Body of pancreas (tissue), 4 donors: ENCODE measurements at regions not wholly inside any gene's neighbourhood (a gene's known extent, or its start where the extent isn't known, plus 50 kb on each side); places are given as distances from the start of the nearest gene placed in this dataset.

Experiments used
- ATAC-seq: fragments of 150-250 bp; one replicate; pipeline ENCODE4 v1.9.1; 2016
- DNase-seq, 4 donors: peaks; one replicate each; pipeline ENCODE4 v3.0.0-alpha.2; 2019
- H3K27ac ChIP-seq, 4 donors: fragments of 200-600 bp; sonication (generic); 1 replicate in 3 of 4; 2 replicates in 1 of 4; pipeline versions ENCODE4 v1.5.1 to v1.6.1; 2016 to 2019; ENCODE audit warnings: mild to moderate bottlenecking in 1 of 4, mixed read lengths in 1 of 4, moderate library complexity in 1 of 4
- H3K27me3 ChIP-seq, 2 donors: fragments of 200-600 bp; sonication (generic); one replicate each; pipeline ENCODE4 v1.6.0; 2016; ENCODE audit warnings: mild to moderate bottlenecking in 1 of 2
- H3K36me3 ChIP-seq, 2 donors: fragments of 200-600 bp; sonication (generic); replicated peaks in 1 of 2; 2 replicates each; pipeline ENCODE4 v1.5.1; 2016; ENCODE audit warnings: low read depth in 2 of 2; ENCODE audit not compliant: insufficient read depth in 1 of 2
- H3K4me1 ChIP-seq: fragments of 200-600 bp; sonication (generic); one replicate; pipeline ENCODE4 v1.6.0; 2016
- H3K4me3 ChIP-seq, 2 donors: fragments of 200-600 bp; sonication (generic); 1 replicate in 1 of 2; 2 replicates in 1 of 2; pipeline ENCODE4 v1.5.1; 2016 to 2019
- H3K9me3 ChIP-seq, 3 donors: fragments of 200-600 bp; sonication (generic); 1 replicate in 2 of 3; 2 replicates in 1 of 3; pipeline ENCODE4 v1.5.1; 2016
- POLR2A ChIP-seq, 3 donors: fragments of 450-650 bp; IDR thresholded peaks; one replicate each; pipeline ENCODE4 v1.6.1; 2016; ENCODE audit warnings: antibody characterized with exemption in 3 of 3, mild to moderate bottlenecking in 2 of 3
- WGBS, 2 donors: methylation state at CpG; one replicate each; pipeline ENCODE4 v1.1.5; 2017; 5-methylcytosine and 5-hydroxymethylcytosine counted together
- intact Hi-C: fragments of 100-400 bp; cut with DNase I; formaldehyde crosslinking; loops from one replicate; pipeline ENCODE4 v1.15.1; 2023
- TF ChIP-seq, protein P1 (sequence below), 7 experiments: fragments of 450-650 bp in 4 of 7; fragments of 200-600 bp in 3 of 7; sonication (generic) in 3 of 7; IDR thresholded peaks; one replicate each; pipeline ENCODE4 v1.5.1; 2016 to 2019; ENCODE audit warnings: antibody characterized with exemption in 7 of 7

DNA sequence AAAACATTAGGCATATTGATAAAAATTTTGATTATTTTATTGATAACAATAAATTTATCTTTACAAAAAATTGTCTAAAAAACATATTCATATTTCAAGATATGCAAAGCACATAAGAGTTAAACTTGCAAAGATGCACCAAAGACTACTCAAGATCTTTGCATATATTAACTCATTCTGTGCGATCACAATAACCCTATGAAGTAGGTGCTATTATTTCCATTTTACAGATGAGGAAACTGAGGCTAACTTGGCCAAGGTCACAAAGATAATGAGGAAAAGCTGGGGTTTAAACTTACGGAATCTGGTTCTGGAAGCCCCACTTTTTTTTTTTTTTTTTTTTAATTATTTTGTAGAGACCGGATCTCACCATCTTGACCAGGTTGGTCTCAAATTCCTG is 94.4 kb upstream of the SERTAD2 start:
- 89 to 96% methylated on average over 3 of the region's 3 CpGs for WGBS, 2 donors
- intact Hi-C loops = no loop called here

DNA sequence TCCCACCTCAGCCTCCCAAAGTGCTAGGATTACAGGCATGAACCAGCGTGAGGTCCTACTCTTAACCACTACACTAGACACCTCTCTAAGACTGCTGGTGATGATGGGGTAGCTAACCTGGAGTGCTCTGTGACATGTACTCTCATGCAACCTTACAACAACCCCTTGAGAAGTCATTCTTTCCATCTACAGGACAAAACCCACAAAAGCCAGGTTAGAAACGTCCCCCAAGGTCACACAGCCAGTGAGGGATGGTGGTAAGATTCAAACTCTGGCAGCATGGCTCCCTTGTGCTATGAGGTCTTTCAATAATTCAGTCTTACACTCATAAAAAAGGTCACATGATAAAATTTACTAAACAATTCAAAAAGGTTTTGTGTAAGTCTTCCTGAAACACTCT is 94.8 kb upstream of the SERTAD2 start:
- ATAC-seq (no peak), DNase-seq (no peak)
- no peaks in the 10 kb centered on the region for H3K36me3 ChIP-seq
- TF ChIP-seq, protein P1, sequence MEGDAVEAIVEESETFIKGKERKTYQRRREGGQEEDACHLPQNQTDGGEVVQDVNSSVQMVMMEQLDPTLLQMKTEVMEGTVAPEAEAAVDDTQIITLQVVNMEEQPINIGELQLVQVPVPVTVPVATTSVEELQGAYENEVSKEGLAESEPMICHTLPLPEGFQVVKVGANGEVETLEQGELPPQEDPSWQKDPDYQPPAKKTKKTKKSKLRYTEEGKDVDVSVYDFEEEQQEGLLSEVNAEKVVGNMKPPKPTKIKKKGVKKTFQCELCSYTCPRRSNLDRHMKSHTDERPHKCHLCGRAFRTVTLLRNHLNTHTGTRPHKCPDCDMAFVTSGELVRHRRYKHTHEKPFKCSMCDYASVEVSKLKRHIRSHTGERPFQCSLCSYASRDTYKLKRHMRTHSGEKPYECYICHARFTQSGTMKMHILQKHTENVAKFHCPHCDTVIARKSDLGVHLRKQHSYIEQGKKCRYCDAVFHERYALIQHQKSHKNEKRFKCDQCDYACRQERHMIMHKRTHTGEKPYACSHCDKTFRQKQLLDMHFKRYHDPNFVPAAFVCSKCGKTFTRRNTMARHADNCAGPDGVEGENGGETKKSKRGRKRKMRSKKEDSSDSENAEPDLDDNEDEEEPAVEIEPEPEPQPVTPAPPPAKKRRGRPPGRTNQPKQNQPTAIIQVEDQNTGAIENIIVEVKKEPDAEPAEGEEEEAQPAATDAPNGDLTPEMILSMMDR (IDR thresholded peaks at IDR 0.05) = no peak
- no peak for TF ChIP-seq POLR2A (IDR thresholded peaks at IDR 0.05)
- no peaks in the 10 kb centered on the region for H3K27me3 ChIP-seq
- H3K4me3 ChIP-seq = no peak overlapping the region
- peak overlapping the region in 2 of 4 donors; percentile 97 for H3K27ac ChIP-seq
- H3K4me1 ChIP-seq = peaks cover 14% of the 10 kb centered on the region
- WGBS, 2 donors = 49 to 50% methylated on average over 2 of the region's 2 CpGs
- H3K9me3 ChIP-seq = no peaks in the 10 kb centered on the region
- intact Hi-C loops = no loop called here

More for the DNA sequence above, 94.4 kb upstream of the SERTAD2 start:
- Histone ChIP-seq H3K4me3 (no peak overlapping the region), H3K27me3 (no peaks in the 10 kb centered on the region), H3K27ac (no peak overlapping the region), H3K4me1 (peaks cover 14% of the 10 kb centered on the region), H3K9me3 (no peaks in the 10 kb centered on the region), H3K36me3 (no peaks in the 10 kb centered on the region)
- TF ChIP-seq POLR2A (IDR thresholded peaks at IDR 0.05) = no peak
- TF ChIP-seq, protein P1 (IDR thresholded peaks at IDR 0.05) = no peak
- ATAC-seq = no peak
- DNase-seq = no peak

DNA sequence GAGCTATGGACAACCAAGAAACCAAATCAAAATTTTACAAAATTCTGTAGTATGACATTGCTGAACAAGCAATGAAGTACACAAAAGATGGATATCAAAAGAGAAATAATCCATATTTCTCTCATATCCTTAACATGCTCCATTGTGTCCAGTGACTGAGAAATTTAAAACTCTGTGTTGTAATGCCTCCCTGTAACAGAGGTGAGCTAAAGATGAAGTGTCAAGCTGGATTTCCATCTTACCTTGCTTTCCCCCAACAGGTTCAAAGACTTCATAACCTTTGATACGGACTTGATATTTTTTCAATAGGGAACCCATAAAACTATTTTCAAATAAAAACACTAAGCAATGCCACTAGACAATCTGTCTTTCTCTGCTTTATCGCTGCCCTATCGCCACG is 95.7 kb upstream of the SERTAD2 start:
- TF ChIP-seq POLR2A (IDR thresholded peaks at IDR 0.05) = no peak
- TF ChIP-seq, protein P1 (IDR thresholded peaks at IDR 0.05) = no peak
- Histone ChIP-seq H3K27ac (peak overlapping the region; percentile 91 to 97 (median 96)), H3K36me3 (no peaks in the 10 kb centered on the region), H3K9me3 (no peaks in the 10 kb centered on the region), H3K27me3 (no peaks in the 10 kb centered on the region), H3K4me1 (peaks cover 14% of the 10 kb centered on the region), H3K4me3 (peak overlapping the region; percentile 57 to 67)
- WGBS, 2 donors = 13 to 36% methylated on average over 4 of the region's 4 CpGs
- intact Hi-C loops = no loop called here
- ATAC-seq (no peak), DNase-seq (no peak)

DNA sequence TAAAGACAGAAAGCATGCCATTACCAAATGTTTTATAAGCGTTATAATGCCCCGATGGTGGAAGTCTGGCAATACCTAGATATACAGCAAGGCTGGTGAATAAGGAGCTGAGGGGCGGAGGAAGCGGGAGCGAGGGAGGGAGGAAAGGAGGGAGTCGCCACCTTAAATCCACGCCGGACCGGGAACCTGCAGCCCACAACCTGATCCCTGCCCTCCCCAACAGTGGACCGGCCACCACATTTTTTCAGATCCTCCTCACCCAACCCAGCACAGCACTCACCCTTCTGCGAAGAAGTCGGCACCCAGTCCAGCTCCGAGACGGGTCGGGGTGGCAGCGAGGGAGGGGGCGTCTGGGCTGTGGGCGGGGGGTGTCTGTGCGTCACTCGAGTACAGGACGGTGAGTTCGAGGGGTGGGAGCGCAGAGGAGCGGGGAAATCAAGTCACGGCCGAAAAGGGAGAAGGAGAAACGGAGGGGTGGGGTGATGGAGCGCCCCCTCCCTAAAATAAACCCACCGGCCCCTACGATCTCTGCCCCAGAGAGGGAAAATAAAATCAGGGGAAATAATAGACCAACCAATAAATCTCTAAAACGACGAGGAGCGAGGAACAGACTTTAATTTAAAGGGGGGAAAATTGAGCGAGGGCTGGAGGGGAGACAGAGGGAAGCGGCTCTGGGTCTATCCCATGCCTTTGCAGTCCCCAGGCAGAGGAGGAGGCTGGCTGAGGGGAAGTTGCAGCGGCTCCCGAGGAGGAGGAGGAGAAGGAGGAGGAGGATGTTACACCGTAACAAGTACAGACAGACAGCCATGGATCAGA is 96.5 kb upstream of the SERTAD2 start:
- peak; percentile 2 for ATAC-seq

More for the DNA sequence above, 96.5 kb upstream of the SERTAD2 start:
- H3K4me1 ChIP-seq = peaks cover 14% of the 10 kb centered on the region
- H3K27ac ChIP-seq = peak overlapping the region; percentile 91 to 97 (median 96)
- 0% methylated on average over 38 of the region's 38 CpGs for WGBS, 2 donors
- peak; percentile 64 to 76 (median 67) for DNase-seq
- no peaks in the 10 kb centered on the region for H3K36me3 ChIP-seq
- no peak for TF ChIP-seq POLR2A (IDR thresholded peaks at IDR 0.05)
- TF ChIP-seq, protein P1 (IDR thresholded peaks at IDR 0.05) = peak in 4 of 7 experiments; percentile 10 to 29 (median 22)
- peak overlapping the region; percentile 57 to 67 for H3K4me3 ChIP-seq
- intact Hi-C loops = loop anchor here (10.0 kb wide), 1 partner anchor 95 kb away; the partner anchor contains the start of gene SERTAD2
- no peaks in the 10 kb centered on the region for H3K9me3 ChIP-seq
- no peaks in the 10 kb centered on the region for H3K27me3 ChIP-seq
